Mesenchymal stem cell (in vitro differentiated cells and primary cell): ENCODE measurements at regions not wholly inside any gene's neighbourhood (a gene's known extent, or its start where the extent isn't known, plus 50 kb on each side); places are given as distances from the start of the nearest gene placed in this dataset.

ENCODE experiments used
- DNase-seq: peaks from one replicate; pipeline ENCODE4 v3.0.0-alpha.2; 2013
- H2AFZ ChIP-seq: one replicate; pipeline ENCODE4 v1.6.1; 2013; ENCODE audit warnings: low read depth, mild to moderate bottlenecking, control low read depth, inconsistent platforms, low read length, moderate library complexity
- H2AK5ac ChIP-seq: 2 replicates; pipeline ENCODE4 v1.6.1; 2013; ENCODE audit warnings: low read length, moderate library complexity, mild to moderate bottlenecking, inconsistent platforms; ENCODE audit not compliant: severe bottlenecking
- H2BK120ac ChIP-seq: one replicate; pipeline ENCODE4 v1.6.1; 2013; ENCODE audit warnings: low read depth, mild to moderate bottlenecking, inconsistent platforms, low read length, moderate library complexity
- H2BK12ac ChIP-seq, 2 experiments: one replicate each; pipeline ENCODE4 v1.6.1; 2013; ENCODE audit warnings: inconsistent platforms in 2 of 2, low read length in 2 of 2, mild to moderate bottlenecking in 2 of 2, moderate library complexity in 2 of 2, control low read depth in 1 of 2
- H2BK15ac ChIP-seq: one replicate; pipeline ENCODE4 v1.6.1; 2013; ENCODE audit warnings: mild to moderate bottlenecking, low read depth, inconsistent platforms; ENCODE audit not compliant: poor library complexity, severe bottlenecking
- H2BK5ac ChIP-seq: 2 replicates; pipeline ENCODE4 v1.6.1; 2013; ENCODE audit warnings: low read depth, mild to moderate bottlenecking, low read length, control low read depth, inconsistent platforms; ENCODE audit not compliant: poor library complexity, severe bottlenecking
- H3K14ac ChIP-seq, 2 experiments: one replicate each; pipeline ENCODE4 v1.6.1; 2013; ENCODE audit warnings: inconsistent platforms in 2 of 2, low read length in 2 of 2, control low read depth in 1 of 2, mild to moderate bottlenecking in 1 of 2, moderate library complexity in 1 of 2
- H3K18ac ChIP-seq, 2 experiments: one replicate each; pipeline ENCODE4 v1.6.1; 2013; ENCODE audit warnings: inconsistent platforms in 2 of 2, low read length in 2 of 2, control low read depth in 1 of 2, low read depth in 1 of 2, mild to moderate bottlenecking in 1 of 2
- H3K23ac ChIP-seq, 2 experiments: one replicate each; pipeline ENCODE4 v1.6.1; 2013; ENCODE audit warnings: inconsistent platforms in 2 of 2, low read length in 2 of 2, mild to moderate bottlenecking in 2 of 2, moderate library complexity in 2 of 2, control low read depth in 1 of 2
- H3K27ac ChIP-seq: 2 replicates; pipeline ENCODE4 v1.5.1; 2013; ENCODE audit warnings: mild to moderate bottlenecking, moderate library complexity, low read length, control low read depth, inconsistent platforms; ENCODE audit not compliant: poor library complexity, severe bottlenecking
- H3K27me3 ChIP-seq, 2 experiments: 2 replicates each; pipeline versions ENCODE4 v1.6.1 to v1.7.0; 2013; ENCODE audit warnings: low read length in 2 of 2, mild to moderate bottlenecking in 2 of 2, moderate library complexity in 2 of 2, control low read depth in 1 of 2, inconsistent platforms in 1 of 2; ENCODE audit not compliant: control insufficient read depth in 1 of 2, insufficient read depth in 1 of 2
- H3K36me3 ChIP-seq, 2 experiments: 2 replicates each; pipeline versions ENCODE4 v1.6.1 to v1.7.0; 2013; ENCODE audit warnings: low read length in 2 of 2, control low read depth in 1 of 2, inconsistent platforms in 1 of 2, low read depth in 1 of 2, mild to moderate bottlenecking in 1 of 2; ENCODE audit not compliant: insufficient read depth in 2 of 2, control insufficient read depth in 1 of 2
- H3K4ac ChIP-seq, 2 experiments: one replicate each; pipeline ENCODE4 v1.6.1; 2013; ENCODE audit warnings: inconsistent platforms in 2 of 2, low read length in 2 of 2, mild to moderate bottlenecking in 2 of 2, moderate library complexity in 2 of 2, control low read depth in 1 of 2, low read depth in 1 of 2
- H3K4me1 ChIP-seq: 2 replicates; pipeline ENCODE4 v1.6.1; 2013; ENCODE audit warnings: low read depth, low read length, control low read depth; ENCODE audit not compliant: control insufficient read depth, insufficient read depth
- H3K4me2 ChIP-seq: 2 replicates; pipeline ENCODE4 v1.6.1; 2013; ENCODE audit warnings: low read length, mild to moderate bottlenecking, inconsistent platforms; ENCODE audit not compliant: poor library complexity, severe bottlenecking
- H3K4me3 ChIP-seq, 2 experiments: 2 replicates each; pipeline versions ENCODE4 v1.5.1 to v1.7.0; 2013; ENCODE audit warnings: low read length in 2 of 2, mild to moderate bottlenecking in 2 of 2, control low read depth in 1 of 2, low read depth in 1 of 2; ENCODE audit not compliant: insufficient read depth in 1 of 2
- H3K79me1 ChIP-seq: replicated peaks from 2 replicates; pipeline ENCODE4 v1.6.1; 2013; ENCODE audit warnings: mild to moderate bottlenecking, control low read depth, low read length, inconsistent platforms; ENCODE audit not compliant: poor library complexity, severe bottlenecking
- H3K9ac ChIP-seq: 2 replicates; pipeline ENCODE4 v1.7.0; 2013; ENCODE audit warnings: mild to moderate bottlenecking, low read length, moderate library complexity
- H3K9me3 ChIP-seq: 2 replicates; pipeline ENCODE4 v1.7.0; 2013; ENCODE audit warnings: mild to moderate bottlenecking, low read length; ENCODE audit not compliant: control insufficient read depth
- H4K8ac ChIP-seq: one replicate; pipeline ENCODE4 v1.6.1; 2013; ENCODE audit warnings: inconsistent platforms, mild to moderate bottlenecking, low read length, moderate library complexity
- H4K91ac ChIP-seq: one replicate; pipeline ENCODE4 v1.6.1; 2013; ENCODE audit warnings: mild to moderate bottlenecking, low read length, inconsistent platforms
- WGBS: methylation state at CpG from one replicate; pipeline ENCODE4 v1.1.7; 2013; ENCODE audit warnings: mixed read lengths; 5-methylcytosine and 5-hydroxymethylcytosine counted together

DNA sequence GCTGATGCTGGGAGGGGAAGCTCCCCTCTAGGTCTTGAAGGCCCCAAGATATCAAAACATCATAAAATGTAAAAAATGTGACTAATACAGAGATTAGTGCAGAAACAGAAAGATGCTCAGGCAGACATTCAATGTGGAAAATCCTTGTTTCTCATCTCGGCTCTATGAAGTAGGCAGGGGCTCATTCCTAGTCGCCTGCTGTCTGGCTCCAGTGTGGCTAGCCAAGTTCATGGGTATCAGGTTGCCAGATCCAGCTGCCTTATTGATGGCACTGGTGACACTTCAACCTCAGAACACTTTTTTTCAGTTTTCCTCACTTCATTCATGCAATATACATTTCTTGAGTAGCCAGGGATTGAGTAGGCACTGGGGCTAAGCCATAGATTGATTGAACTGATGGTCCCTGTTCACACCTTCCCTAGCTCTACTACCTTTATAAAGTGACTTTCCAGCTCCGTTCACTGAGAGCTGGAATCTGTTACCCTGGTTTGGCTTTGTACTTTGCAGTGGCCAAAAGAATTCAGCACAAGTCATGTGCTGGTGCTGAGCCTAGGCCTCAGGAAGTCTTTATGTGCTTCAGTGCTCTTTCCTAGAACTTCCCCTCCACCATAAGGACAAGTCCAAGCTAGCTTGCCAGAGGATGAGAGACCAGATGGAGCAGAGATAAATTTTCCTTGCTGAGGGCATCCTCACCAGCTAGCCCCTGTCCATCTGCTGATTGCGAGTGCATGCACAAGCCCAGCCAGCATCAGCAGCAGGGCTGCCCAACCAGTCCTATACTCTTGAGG is 373.6 kb upstream of the ST6GAL2 start:
- Histone ChIP-seq H3K14ac (no peak overlapping the region), H2BK5ac (no peak overlapping the region), H3K18ac (no peak overlapping the region), H2AFZ (no peak overlapping the region), H3K4me2 (no peak overlapping the region), H2AK5ac (no peak overlapping the region), H4K8ac (no peak overlapping the region), H3K9me3 (peaks cover 3% of the 10 kb centered on the region), H3K79me1 (no peaks in the 10 kb centered on the region), H3K4me1 (peaks cover 2% of the 10 kb centered on the region), H3K27me3 (no peaks in the 10 kb centered on the region), H2BK15ac (no peak overlapping the region), H3K4me3 (no peak overlapping the region), H3K4ac (no peak overlapping the region), H2BK12ac (no peak overlapping the region), H3K36me3 (no peaks in the 10 kb centered on the region), H3K9ac (no peak overlapping the region), H4K91ac (no peak overlapping the region), H3K23ac (no peak overlapping the region), H2BK120ac (no peak overlapping the region), H3K27ac (no peak overlapping the region)
- 72% methylated on average over 4 of the region's 4 CpGs for WGBS
- DNase-seq: no peak

DNA sequence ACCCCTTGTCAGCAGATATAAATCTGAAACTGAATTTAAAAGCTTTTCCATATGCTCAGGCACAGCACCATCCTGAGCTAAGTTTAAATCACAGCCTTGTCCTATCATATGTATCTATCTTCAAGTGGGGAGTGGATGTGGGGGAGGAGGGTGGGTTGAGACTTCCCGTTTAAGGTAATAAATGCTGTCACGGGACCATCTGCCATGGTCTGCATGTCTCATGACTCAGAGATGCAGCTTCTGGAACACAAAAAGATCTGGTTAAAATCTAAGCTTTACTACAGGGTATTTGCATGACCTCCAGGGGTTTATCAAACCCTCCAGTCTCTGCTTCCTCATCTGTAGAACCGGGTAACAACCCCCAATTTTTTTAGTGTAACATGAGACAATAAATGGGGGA is 377.7 kb upstream of the ST6GAL2 start:
- H2BK15ac ChIP-seq: no peak overlapping the region
- no peak overlapping the region for H3K23ac ChIP-seq
- 21% methylated on average over 3 of the region's 3 CpGs for WGBS
- H4K8ac ChIP-seq: no peak overlapping the region
- H3K4me3 ChIP-seq: no peak overlapping the region
- H3K9ac ChIP-seq: no peak overlapping the region
- H2BK120ac ChIP-seq: no peak overlapping the region
- H3K27ac ChIP-seq: no peak overlapping the region
- H3K9me3 ChIP-seq: peaks cover 3% of the 10 kb centered on the region
- H2AK5ac ChIP-seq: no peak overlapping the region
- no peak overlapping the region for H3K14ac ChIP-seq
- H3K4me1 ChIP-seq: peaks cover 2% of the 10 kb centered on the region
- no peaks in the 10 kb centered on the region for H3K79me1 ChIP-seq
- no peak overlapping the region for H3K4me2 ChIP-seq
- H3K18ac ChIP-seq: no peak overlapping the region
- no peaks in the 10 kb centered on the region for H3K36me3 ChIP-seq
- H3K27me3 ChIP-seq: no peaks in the 10 kb centered on the region
- no peak overlapping the region for H4K91ac ChIP-seq
- H2AFZ ChIP-seq: no peak overlapping the region
- no peak overlapping the region for H2BK5ac ChIP-seq
- no peak overlapping the region for H2BK12ac ChIP-seq
- peak; percentile 2 for DNase-seq
- H3K4ac ChIP-seq: no peak overlapping the region

DNA sequence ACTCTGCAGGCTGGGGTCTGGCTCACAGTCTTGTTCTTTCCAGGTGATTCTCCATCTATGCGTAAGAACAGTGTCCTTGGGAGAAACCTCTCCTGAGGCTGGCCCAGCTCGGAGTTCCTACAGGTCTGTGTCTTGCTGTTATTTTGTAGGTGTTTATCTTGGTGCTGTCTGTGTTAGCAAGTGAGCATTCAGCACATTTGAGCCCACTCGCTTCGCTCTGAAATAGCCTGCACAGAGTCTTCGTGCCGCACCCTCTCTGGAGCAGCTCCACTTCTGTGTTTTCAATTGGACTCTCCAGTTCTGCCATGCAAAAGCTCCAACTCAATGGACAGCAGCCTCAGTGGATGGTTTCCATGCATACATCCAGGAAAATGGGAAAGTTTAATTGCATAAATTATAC is 378.2 kb upstream of the ST6GAL2 start:
- no peak overlapping the region for H2BK5ac ChIP-seq
- H3K4me1 ChIP-seq: peaks cover 2% of the 10 kb centered on the region
- H3K9ac ChIP-seq: no peak overlapping the region
- no peak overlapping the region for H4K91ac ChIP-seq
- H3K14ac ChIP-seq: no peak overlapping the region
- H3K4me3 ChIP-seq: no peak overlapping the region
- no peak overlapping the region for H3K4me2 ChIP-seq
- H2BK12ac ChIP-seq: no peak overlapping the region
- peak overlapping the region; percentile 27 for H2AK5ac ChIP-seq
- H4K8ac ChIP-seq: no peak overlapping the region
- H3K23ac ChIP-seq: no peak overlapping the region
- no peaks in the 10 kb centered on the region for H3K27me3 ChIP-seq
- no peak overlapping the region for H3K18ac ChIP-seq
- no peak overlapping the region for H3K27ac ChIP-seq
- H3K4ac ChIP-seq: no peak overlapping the region
- H3K9me3 ChIP-seq: peaks cover 3% of the 10 kb centered on the region
- no peaks in the 10 kb centered on the region for H3K79me1 ChIP-seq
- whole genome bisulfite sequencing: 96% methylated on average over 6 of the region's 6 CpGs
- no peaks in the 10 kb centered on the region for H3K36me3 ChIP-seq
- no peak overlapping the region for H2BK120ac ChIP-seq
- H2BK15ac ChIP-seq: no peak overlapping the region
- no peak overlapping the region for H2AFZ ChIP-seq
- DNase-seq: no peak

DNA sequence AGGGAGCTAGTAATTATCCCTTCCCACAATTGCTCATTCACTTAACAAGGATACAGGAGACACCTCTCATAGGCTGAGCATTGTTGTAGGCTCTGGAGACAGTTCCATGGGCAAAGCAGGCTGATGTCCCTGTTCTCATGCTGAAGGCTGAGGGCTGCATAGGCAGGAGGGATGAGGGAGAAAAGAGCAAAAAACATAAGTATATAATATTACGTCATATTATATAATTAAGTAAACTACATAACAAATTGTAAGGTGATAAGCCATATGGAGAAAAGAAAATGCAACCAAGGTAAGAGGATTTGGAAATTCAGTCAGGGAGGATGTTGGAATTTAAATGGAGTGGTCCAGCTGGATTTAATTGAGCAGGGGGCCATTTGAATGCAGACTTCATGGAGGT is 380.6 kb upstream of the ST6GAL2 start:
- no peak overlapping the region for H3K14ac ChIP-seq
- peaks cover 3% of the 10 kb centered on the region for H3K9me3 ChIP-seq
- no peak overlapping the region for H2BK12ac ChIP-seq
- no peak overlapping the region for H2AFZ ChIP-seq
- H3K4me2 ChIP-seq: no peak overlapping the region
- peaks cover 2% of the 10 kb centered on the region for H3K4me1 ChIP-seq
- H3K36me3 ChIP-seq: no peaks in the 10 kb centered on the region
- no peak for DNase-seq
- no peak overlapping the region for H3K23ac ChIP-seq
- no peak overlapping the region for H2AK5ac ChIP-seq
- no peak overlapping the region for H3K4me3 ChIP-seq
- H4K8ac ChIP-seq: no peak overlapping the region
- H2BK5ac ChIP-seq: no peak overlapping the region
- H3K27me3 ChIP-seq: no peaks in the 10 kb centered on the region
- H3K4ac ChIP-seq: no peak overlapping the region
- WGBS: no CpG with 5 or more reads among the region's 1 CpG
- H2BK120ac ChIP-seq: no peak overlapping the region
- no peaks in the 10 kb centered on the region for H3K79me1 ChIP-seq
- H3K27ac ChIP-seq: no peak overlapping the region
- H3K18ac ChIP-seq: no peak overlapping the region
- no peak overlapping the region for H4K91ac ChIP-seq
- H3K9ac ChIP-seq: no peak overlapping the region
- H2BK15ac ChIP-seq: no peak overlapping the region
